K562 (cell line): ENCODE measurements at regions not wholly inside any gene's neighbourhood (a gene's known extent, or its start where the extent isn't known, plus 50 kb on each side); places are given as distances from the start of the nearest gene placed in this dataset.

ENCODE experiments used
- ATAC-seq: fragments of 200-7000 bp; cut with Tn5 transposase; 3 replicates; pipeline ENCODE4 v1.9.1; 2020; ENCODE audit warnings: moderate library complexity
- BruUV-seq: library from RNA; stranded (reverse); fragments of 400-500 nt; replicated peaks from 2 replicates; lab custom pipeline; 2021; lab: Mats Ljungman, UMichigan
- CTCF ChIA-PET: fragments of 300-600 bp; formaldehyde crosslinking; extraction: SDS; loops from one replicate; lab custom pipeline; 2021; ENCODE audit warnings: low intra/inter-chr PET ratio; lab: Yijun Ruan, JAX
- POLR2A ChIA-PET: fragments of 300-600, 350-650 bp; sonication (Branson Sonifier 250); formaldehyde crosslinking; extraction: SDS; loops from one replicate; lab custom pipeline; 2021; ENCODE audit warnings: antibody characterized with exemption, inconsistent platforms; lab: Yijun Ruan, JAX
- DNase-seq, 4 experiments: peaks; one replicate each; pipeline versions ENCODE4 v3.0.0 to v3.0.0-alpha.2; 2011 to 2018; ENCODE audit warnings: low spot score in 3 of 4, mixed read lengths in 3 of 4; ENCODE audit errors: extremely low read depth in 1 of 4
- FAIRE-seq: peaks from 2 replicates; lab custom pipeline; 2011; peaks lifted over from hg19 to GRCh38; lab: Jason Lieb, UNC
- H2AFZ ChIP-seq: 2 replicates; pipeline ENCODE4 v1.6.0; 2011; ENCODE audit warnings: low read depth, low read length, control low read depth, inconsistent platforms
- H3K27ac ChIP-seq: fragments of 200-600 bp; 3 replicates; pipeline ENCODE4 v1.8.0; 2011; ENCODE audit warnings: low read depth, mild to moderate bottlenecking, control low read depth, inconsistent platforms, low read length, moderate library complexity, mixed read lengths; ENCODE audit errors: extremely low read depth
- H3K27me3 ChIP-seq, 2 experiments: fragments of 300-600 bp in 1 of 2; 2 replicates in 1 of 2; 3 replicates in 1 of 2; pipeline versions ENCODE4 v1.6.0 to v1.8.0; 2011; ENCODE audit warnings: inconsistent platforms in 2 of 2, low read length in 2 of 2, mild to moderate bottlenecking in 1 of 2, mixed read lengths in 1 of 2, moderate library complexity in 1 of 2; ENCODE audit not compliant: control insufficient read depth in 2 of 2, insufficient read depth in 2 of 2
- H3K36me3 ChIP-seq: fragments of 300-600 bp; 3 replicates; pipeline ENCODE4 v1.8.0; 2011; ENCODE audit warnings: mild to moderate bottlenecking, low read length, inconsistent platforms; ENCODE audit not compliant: control insufficient read depth, insufficient read depth
- H3K4me1 ChIP-seq, 2 experiments: fragments of 200-600 bp in 1 of 2; replicated peaks in 1 of 2; 2 replicates in 1 of 2; 3 replicates in 1 of 2; pipeline versions ENCODE4 v1.5.1 to v1.8.0; 2011; ENCODE audit warnings: inconsistent platforms in 2 of 2, low read length in 2 of 2, mild to moderate bottlenecking in 1 of 2, mixed read lengths in 1 of 2, moderate library complexity in 1 of 2; ENCODE audit not compliant: control insufficient read depth in 2 of 2, insufficient read depth in 2 of 2
- H3K4me2 ChIP-seq: 2 replicates; pipeline ENCODE4 v1.6.1; 2011; ENCODE audit warnings: low read length, control low read depth, inconsistent platforms, mixed read lengths; ENCODE audit not compliant: insufficient read depth
- H3K4me3 ChIP-seq: fragments of 200-600 bp; sonication (generic), shearing (Covaris generic); 2 replicates; pipeline ENCODE4 v1.5.1; 2016; ENCODE audit warnings: control low read depth, inconsistent platforms
- H3K79me2 ChIP-seq: fragments of 200-600 bp; 3 replicates; pipeline ENCODE4 v1.8.0; 2011; ENCODE audit warnings: low read length, inconsistent platforms; ENCODE audit not compliant: control insufficient read depth, insufficient read depth
- H3K9ac ChIP-seq, 2 experiments: 2 replicates each; pipeline versions ENCODE4 v1.6.0 to v1.6.1; 2011; ENCODE audit warnings: low read depth in 2 of 2, low read length in 2 of 2, control low read depth in 1 of 2, inconsistent platforms in 1 of 2, mild to moderate bottlenecking in 1 of 2, mixed read lengths in 1 of 2; ENCODE audit not compliant: insufficient read depth in 1 of 2
- H3K9me1 ChIP-seq: one replicate; pipeline ENCODE4 v1.6.0; 2011; ENCODE audit warnings: inconsistent platforms, mild to moderate bottlenecking, low read length, moderate library complexity; ENCODE audit not compliant: control insufficient read depth, insufficient read depth
- H3K9me3 ChIP-seq: replicated peaks from 2 replicates; pipeline ENCODE4 v1.5.1; 2011; ENCODE audit warnings: low read depth, low read length, inconsistent platforms; ENCODE audit not compliant: control insufficient read depth, insufficient read depth
- H4K20me1 ChIP-seq: replicated peaks from 2 replicates; pipeline ENCODE4 v1.6.1; 2011; ENCODE audit warnings: low read length, inconsistent platforms, mixed read lengths; ENCODE audit not compliant: control insufficient read depth, insufficient read depth
- CHCHD3 ChIP-seq: fragments of 250-450 bp; sonication (Bioruptor Pico); IDR thresholded peaks from 2 replicates; pipeline ENCODE4 v2.1.2; 2022; ENCODE audit warnings: mild to moderate bottlenecking
- CREB5 ChIP-seq: fragments of 250-450 bp; sonication (Bioruptor Pico); IDR thresholded peaks from 2 replicates; pipeline ENCODE4 v1.5.0; 2020; ENCODE audit warnings: mild to moderate bottlenecking
- ELF2 ChIP-seq: fragments of 250-450 bp; sonication (Bioruptor Pico); IDR thresholded peaks from 2 replicates; pipeline ENCODE4 v1.5.0; 2021; ENCODE audit warnings: mild to moderate bottlenecking
- ESRRA ChIP-seq: fragments of 450-650 bp; IDR thresholded peaks from 2 replicates; pipeline ENCODE4 v1.6.1; 2014; ENCODE audit warnings: low read depth, mild to moderate bottlenecking, moderate library complexity, borderline replicate concordance
- TCF7L2 ChIP-seq: fragments of 150-350 bp; IDR thresholded peaks from 2 replicates; pipeline ENCODE4 v1.6.1; 2016; ENCODE audit warnings: low read depth, mild to moderate bottlenecking, low read length, moderate library complexity
- TEAD4 ChIP-seq, 2 experiments: sonication (generic) in 1 of 2; formaldehyde crosslinking in 1 of 2; IDR thresholded peaks; 2 replicates each; pipeline versions ENCODE4 v1.6.1 to v1.8.0; 2012 to 2022; ENCODE audit warnings: borderline replicate concordance in 1 of 2, inconsistent platforms in 1 of 2, low read length in 1 of 2, mild to moderate bottlenecking in 1 of 2, missing genetic modification reagents in 1 of 2
- USF1 ChIP-seq: sonication (generic); formaldehyde crosslinking; IDR thresholded peaks from 2 replicates; pipeline ENCODE4 v1.9.0; 2022; ENCODE audit warnings: mild to moderate bottlenecking, missing genetic modification reagents
- ZKSCAN8 ChIP-seq: fragments of 200-800 bp; sonication (Bioruptor generic); IDR thresholded peaks from 2 replicates; pipeline ENCODE4 v1.6.1; 2016; ENCODE audit warnings: missing genetic modification characterization, missing compliant biosample characterization
- ZNF398 ChIP-seq: fragments of 250-450 bp; sonication (Bioruptor Pico); IDR thresholded peaks from 2 replicates; pipeline ENCODE4 v1.8.0; 2021; ENCODE audit warnings: moderate library complexity, mild to moderate bottlenecking, inconsistent platforms
- ZNF586 ChIP-seq: fragments of 450-650 bp; formaldehyde crosslinking; conservative IDR thresholded peaks from 2 replicates; pipeline ENCODE4 v1.4.0; 2020; ENCODE audit warnings: mild to moderate bottlenecking, moderate library complexity
- WGBS: fragments of 100-300 bp; shearing (Covaris generic); methylation state at CpG from one replicate; pipeline ENCODE4 v1.1.6; 2016; ENCODE audit warnings: low coverage, mixed read lengths; ENCODE audit not compliant: insufficient coverage; ENCODE audit errors: missing lambda C conversion rate; 5-methylcytosine and 5-hydroxymethylcytosine counted together
- in situ Hi-C: fragments of 300-500 bp; cut with MboI; formaldehyde crosslinking; loops from 4 replicates; pipeline ENCODE4 v1.15.0; 2018; ENCODE audit warnings: inconsistent platforms, mixed read lengths
- intact Hi-C: fragments of 100-400 bp; cut with micrococcal nuclease; formaldehyde crosslinking; loops from 2 replicates; pipeline ENCODE4 v1.14.2; 2022

- H3K9me3 ChIP-seq: no peaks in the 10 kb centered on the region; the same call in 1 of the 2 replicates
- intact Hi-C loops (no loop called here), in situ Hi-C loops (no loop called here)
- no peaks in the 10 kb centered on the region for H4K20me1 ChIP-seq
- POLR2A ChIA-PET: no interaction called here
- no peak overlapping the region for H3K4me2 ChIP-seq
- no peaks in the 10 kb centered on the region for H3K79me2 ChIP-seq
- peaks cover 0 to 21% of the 10 kb centered on the region in 2 experiments; a peak in 2 of 5 replicates for H3K27me3 ChIP-seq
- H3K4me3 ChIP-seq: no peak overlapping the region
- no peaks in the 10 kb centered on the region for H3K4me1 ChIP-seq
- DNase-seq: no peak
- no peak overlapping the region for H2AFZ ChIP-seq
- TF ChIP-seq TEAD4 (IDR thresholded peaks at IDR 0.05; ENCODE audit: low read length) (no peak), TEAD4 (CRISPR knock-in tag; IDR thresholded peaks at IDR 0.05; ENCODE audit: borderline replicate concordance) (no peak), USF1 (CRISPR knock-in tag) (no peak)
- no peak for ATAC-seq
- BruUV-seq: no TSS peak
- H3K27ac ChIP-seq: no peak overlapping the region
- FAIRE-seq: no peak
- H3K9me1 ChIP-seq: no peaks in the 10 kb centered on the region
- under 1% methylated on average over 8 of the region's 8 CpGs for WGBS
- no peak overlapping the region for H3K9ac ChIP-seq
- CTCF ChIA-PET: no interaction called here
- H3K36me3 ChIP-seq: no peaks in the 10 kb centered on the region
Observed at GRCh38 chr1:4526747-4527146, 127.7 kb upstream of the AJAP1 start.

GRCh38 chr1:4527819-4528218 is 126.6 kb upstream of the AJAP1 start:
- H3K27me3 ChIP-seq: peaks cover 0 to 21% of the 10 kb centered on the region in 2 experiments; a peak in 2 of 5 replicates
- FAIRE-seq: no peak
- H3K9me3 ChIP-seq: no peaks in the 10 kb centered on the region; the same call in 1 of the 2 replicates
- DNase-seq: no peak
- no peaks in the 10 kb centered on the region for H4K20me1 ChIP-seq
- in situ Hi-C loops (no loop called here), intact Hi-C loops (no loop called here)
- no peaks in the 10 kb centered on the region for H3K4me1 ChIP-seq
- POLR2A ChIA-PET: interaction anchor here (1.0 kb wide), 1 partner anchor 9 kb away, joined by 3 read pairs; no protein-coding TSS in a partner anchor
- no TSS peak for BruUV-seq
- H3K4me2 ChIP-seq: no peak overlapping the region
- CTCF ChIA-PET: no interaction called here
- H3K36me3 ChIP-seq: no peaks in the 10 kb centered on the region
- under 1% methylated on average over 18 of the region's 18 CpGs for WGBS
- no peak overlapping the region for H3K27ac ChIP-seq
- H3K9ac ChIP-seq: no peak overlapping the region
- ATAC-seq: no peak
- no peaks in the 10 kb centered on the region for H3K9me1 ChIP-seq
- H2AFZ ChIP-seq: no peak overlapping the region
- H3K79me2 ChIP-seq: no peaks in the 10 kb centered on the region
- H3K4me3 ChIP-seq: no peak overlapping the region
- TF ChIP-seq TCF7L2 (no peak), ESRRA (no peak), ZNF586 (CRISPR knock-in tag) (no peak), CHCHD3 (CRISPR knock-in tag) (no peak), ZKSCAN8 (CRISPR knock-in tag) (no peak), CREB5 (CRISPR knock-in tag) (no peak), ZNF398 (CRISPR knock-in tag) (no peak), ELF2 (CRISPR knock-in tag) (no peak)
